Transverse colon (tissue), 4 donors: ENCODE measurements at regions not wholly inside any gene's neighbourhood (a gene's known extent, or its start where the extent isn't known, plus 50 kb on each side); places are given as distances from the start of the nearest gene placed in this dataset.

Experiments used
- DNase-seq: peaks from one replicate; pipeline ENCODE4 v3.0.0-alpha.2; 2019
- H3K27ac ChIP-seq, 4 donors: fragments of 200-600 bp; sonication (generic); 2 replicates each; pipeline ENCODE4 v1.5.1; 2016 to 2018; ENCODE audit warnings: inconsistent platforms in 4 of 4
- H3K27me3 ChIP-seq: fragments of 200-600 bp; sonication (generic); 2 replicates; pipeline ENCODE4 v1.5.1; 2017; ENCODE audit warnings: inconsistent platforms
- H3K36me3 ChIP-seq, 4 donors: fragments of 200-600 bp; sonication (generic); 2 replicates each; pipeline ENCODE4 v1.5.1; 2017 to 2019; ENCODE audit warnings: inconsistent platforms in 4 of 4
- H3K4me1 ChIP-seq, 4 donors: fragments of 200-600 bp; sonication (generic); 2 replicates each; pipeline ENCODE4 v1.5.1; 2017 to 2020; ENCODE audit warnings: inconsistent platforms in 4 of 4
- H3K4me3 ChIP-seq, 4 donors: fragments of 200-600 bp; sonication (generic); 1 replicate in 1 of 4; 2 replicates in 3 of 4; pipeline versions ENCODE4 v1.5.1 to v1.6.1; 2017 to 2019; ENCODE audit warnings: inconsistent platforms in 4 of 4
- H3K9me3 ChIP-seq, 2 donors: fragments of 200-600 bp; sonication (generic); 2 replicates each; pipeline ENCODE4 v1.5.1; 2017 to 2019; ENCODE audit warnings: inconsistent platforms in 2 of 2
- CTCF ChIP-seq, 5 experiments: fragments of 200-600 bp in 3 of 5; fragments of 450-650 bp in 2 of 5; sonication (generic) in 3 of 5; IDR thresholded peaks; 1 replicate in 2 of 5; 2 replicates in 3 of 5; pipeline ENCODE4 v1.5.1; 2016 to 2017; ENCODE audit warnings: antibody characterized with exemption in 5 of 5, inconsistent platforms in 3 of 5, mild to moderate bottlenecking in 2 of 5, moderate library complexity in 1 of 5
- EP300 ChIP-seq: sonication (generic); formaldehyde crosslinking; IDR thresholded peaks from one replicate; pipeline ENCODE4 v1.6.1; 2017; ENCODE audit warnings: antibody characterized with exemption, low read depth
- POLR2A ChIP-seq: fragments of 450-650 bp; IDR thresholded peaks from one replicate; pipeline ENCODE4 v1.6.1; 2016; ENCODE audit warnings: antibody characterized with exemption, mild to moderate bottlenecking, moderate library complexity
- POLR2AphosphoS5 ChIP-seq, 3 donors: sonication (generic); formaldehyde crosslinking; IDR thresholded peaks; one replicate each; pipeline ENCODE4 v1.6.1; 2016; ENCODE audit warnings: antibody characterized with exemption in 3 of 3
- WGBS, 2 donors: methylation state at CpG; one replicate each; pipeline ENCODE4 v1.1.5; 2018; ENCODE audit warnings: low coverage in 1 of 2; 5-methylcytosine and 5-hydroxymethylcytosine counted together
- in situ Hi-C, 4 donors: fragments of 200-750 bp; cut with MboI; loops; one replicate each; pipeline versions ENCODE4 v1.15.0 to v1.15.1; 2017; ENCODE audit warnings: low sequenced_read_pairs in 3 of 4, low pct_ligation_motif_present in 1 of 4, low pct_unique_long_range_greater_than_20kb in 1 of 4
- intact Hi-C: fragments of 100-400 bp; cut with DNase I; formaldehyde crosslinking; loops from one replicate; pipeline ENCODE4 v1.15.1; 2023; ENCODE audit warnings: low total_unique reads

DNA sequence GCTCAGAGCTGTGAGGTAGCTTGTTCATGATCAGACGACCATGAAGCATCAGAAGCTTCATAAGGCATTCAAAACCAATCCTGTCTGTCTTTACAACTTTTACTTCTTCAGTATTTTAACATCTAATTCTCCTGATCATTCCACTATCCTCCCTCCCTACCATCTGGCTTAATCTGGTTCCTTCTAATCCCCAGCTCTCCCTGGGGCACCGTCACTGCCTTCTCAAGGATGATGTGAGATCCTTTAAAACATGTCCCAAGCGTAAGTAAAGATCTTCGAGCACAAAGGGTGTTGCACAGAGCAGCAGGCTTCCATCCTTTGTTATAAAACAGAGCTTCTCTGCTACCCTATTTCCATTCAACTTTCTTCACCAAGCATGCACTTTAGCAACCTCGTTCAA is 362.7 kb upstream of the ARRDC4 start:
- H3K27ac ChIP-seq = no peak overlapping the region
- no peak for TF ChIP-seq POLR2A
- no peaks in the 10 kb centered on the region for H3K9me3 ChIP-seq
- no peaks in the 10 kb centered on the region for H3K4me1 ChIP-seq
- in situ Hi-C loops = no loop called here
- no peaks in the 10 kb centered on the region for H3K27me3 ChIP-seq
- no peak for DNase-seq
- 84% methylated on average over 5 of the region's 5 CpGs for WGBS, 2 donors
- no peak overlapping the region for H3K4me3 ChIP-seq
- no peaks in the 10 kb centered on the region for H3K36me3 ChIP-seq
- intact Hi-C loops = no loop called here

GRCh38 chr15:97598353-97598798 is 362.1 kb upstream of the ARRDC4 start:
- Histone ChIP-seq H3K27ac (no peak overlapping the region), H3K27me3 (no peaks in the 10 kb centered on the region), H3K4me3 (no peak overlapping the region), H3K9me3 (no peaks in the 10 kb centered on the region), H3K36me3 (no peaks in the 10 kb centered on the region), H3K4me1 (no peaks in the 10 kb centered on the region)
- no peak for DNase-seq
- in situ Hi-C loops = no loop called here
- intact Hi-C loops = no loop called here
- 74 to 80% methylated on average over 6 of the region's 6 CpGs for WGBS, 2 donors
- TF ChIP-seq POLR2A (no peak), POLR2AphosphoS5 (IDR thresholded peaks at IDR 0.05) (no peak), EP300 (no peak), CTCF (IDR thresholded peaks at IDR 0.05) (no peak)

GRCh38 chr15:97600190-97600589 is 360.3 kb upstream of the ARRDC4 start:
- WGBS, 2 donors = 76 to 82% methylated on average over 4 to 5 of the region's 5 CpGs
- in situ Hi-C loops = no loop called here

DNA sequence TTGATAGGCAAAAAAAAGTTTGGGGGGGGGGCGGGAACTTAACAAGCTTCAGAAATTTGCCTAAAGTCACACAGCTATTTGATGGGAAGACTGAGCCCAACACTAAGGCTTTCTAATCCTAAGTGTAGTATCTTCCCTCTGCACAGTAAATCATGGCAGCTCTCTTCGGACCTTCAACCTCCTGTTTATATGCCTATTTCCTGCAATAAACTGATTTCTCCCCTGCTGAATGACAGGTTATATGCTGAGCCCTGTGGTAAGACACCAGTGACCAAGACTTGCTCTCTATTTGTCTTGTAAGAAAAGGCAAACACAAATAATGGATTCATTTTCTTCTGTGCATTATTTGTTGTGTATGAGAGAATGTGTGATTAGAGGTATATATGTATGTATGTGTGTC is 355.8 kb upstream of the ARRDC4 start:
- intact Hi-C loops (no loop called here), in situ Hi-C loops (no loop called here)
- no peaks in the 10 kb centered on the region for H3K4me1 ChIP-seq
- H3K4me3 ChIP-seq = no peak overlapping the region
- H3K27me3 ChIP-seq = no peaks in the 10 kb centered on the region
- H3K36me3 ChIP-seq = no peaks in the 10 kb centered on the region
- no peaks in the 10 kb centered on the region for H3K9me3 ChIP-seq
- 33% methylated on average over 2 of the region's 2 CpGs; no CpG with 5 or more reads in 1 of the 2 donors for WGBS, 2 donors
- no peak overlapping the region for H3K27ac ChIP-seq
- no peak for DNase-seq
- TF ChIP-seq CTCF (IDR thresholded peaks at IDR 0.05) (no peak), POLR2A (no peak), EP300 (no peak), POLR2AphosphoS5 (IDR thresholded peaks at IDR 0.05) (no peak)

More at GRCh38 chr15:97600190-97600589, 360.3 kb upstream of the ARRDC4 start:
- Histone ChIP-seq H3K27me3 (no peaks in the 10 kb centered on the region), H3K4me3 (no peak overlapping the region), H3K9me3 (no peaks in the 10 kb centered on the region), H3K36me3 (no peaks in the 10 kb centered on the region), H3K4me1 (no peaks in the 10 kb centered on the region), H3K27ac (no peak overlapping the region)
- DNase-seq = no peak
- TF ChIP-seq POLR2A = no peak
- no peak for TF ChIP-seq CTCF (IDR thresholded peaks at IDR 0.05)
- no peak for TF ChIP-seq EP300
- no peak for TF ChIP-seq POLR2AphosphoS5 (IDR thresholded peaks at IDR 0.05)
- intact Hi-C loops = no loop called here

GRCh38 chr15:97615114-97615513 is 345.4 kb upstream of the ARRDC4 start:
- H3K27ac ChIP-seq = no peak overlapping the region
- H3K4me3 ChIP-seq = no peak overlapping the region
- WGBS, 2 donors = 70% methylated on average over 1 of the region's 1 CpG; no CpG with 5 or more reads in 1 of the 2 donors
- H3K36me3 ChIP-seq = no peaks in the 10 kb centered on the region
- no peaks in the 10 kb centered on the region for H3K27me3 ChIP-seq
- H3K4me1 ChIP-seq = no peaks in the 10 kb centered on the region
- TF ChIP-seq CTCF (IDR thresholded peaks at IDR 0.05) (no peak), EP300 (no peak), POLR2A (no peak), POLR2AphosphoS5 (IDR thresholded peaks at IDR 0.05) (no peak)
- in situ Hi-C loops (no loop called here), intact Hi-C loops (no loop called here)
- no peak for DNase-seq
- peaks cover 0 to 7% of the 10 kb centered on the region in 2 donors for H3K9me3 ChIP-seq
